GM21447 (cell line): ENCODE measurements at regions not wholly inside any gene's neighbourhood (a gene's known extent, or its start where the extent isn't known, plus 50 kb on each side); places are given as distances from the start of the nearest gene placed in this dataset.

Experiments
- ATAC-seq: cut with Tn5 transposase; IDR thresholded peaks from one replicate; pipeline ENCODE4 v1.9.1; 2021; ENCODE audit not compliant: unreplicated experiment

- ATAC-seq = no peak
Observed at GRCh38 chr4:142960867-142961644, 115.0 kb upstream of the INPP4B start.

GRCh38 chr4:142961866-142962265, 115.8 kb upstream of the INPP4B start:
- ATAC-seq = peak; percentile 50

- no peak for ATAC-seq
Observed at GRCh38 chr4:142974328-142974727, 128.2 kb upstream of the INPP4B start.

GRCh38 chr4:142975618-142976017, 129.5 kb upstream of the INPP4B start:
- ATAC-seq = no peak

- no peak for ATAC-seq
Observed at GRCh38 chr4:142976482-142976881, 130.4 kb upstream of the INPP4B start.

GRCh38 chr4:142977182-142977581, 131.1 kb upstream of the INPP4B start:
- ATAC-seq = no peak

GRCh38 chr4:142983065-142983464, 137.0 kb upstream of the INPP4B start:
- no peak for ATAC-seq

- ATAC-seq = no peak
Observed at GRCh38 chr4:142983589-142983988, 137.5 kb upstream of the INPP4B start.

- no peak for ATAC-seq
Observed at GRCh38 chr4:142984871-142985585, 138.9 kb upstream of the INPP4B start.

GRCh38 chr4:143016171-143016570, 168.5 kb upstream of the USP38 start:
- ATAC-seq = no peak

- no peak for ATAC-seq
Observed at GRCh38 chr4:143017210-143017609, 167.5 kb upstream of the USP38 start.

GRCh38 chr4:143019351-143019750, 165.4 kb upstream of the USP38 start:
- no peak for ATAC-seq

GRCh38 chr4:143021384-143021783, 163.3 kb upstream of the USP38 start:
- peak; percentile 70 for ATAC-seq

GRCh38 chr4:143023239-143023918, 161.3 kb upstream of the USP38 start:
- peak; percentile 46 for ATAC-seq

GRCh38 chr4:143025081-143025704, 159.5 kb upstream of the USP38 start:
- peak; percentile 43 for ATAC-seq

- ATAC-seq = no peak
Observed at GRCh38 chr4:143026459-143027170, 158.1 kb upstream of the USP38 start.

- ATAC-seq = no peak
Observed at GRCh38 chr4:143035661-143036060, 149.1 kb upstream of the USP38 start.

- no peak for ATAC-seq
Observed at GRCh38 chr4:143036443-143036842, 148.3 kb upstream of the USP38 start.

GRCh38 chr4:143046454-143046853, 138.3 kb upstream of the USP38 start:
- ATAC-seq = no peak

GRCh38 chr4:143046906-143047305, 137.8 kb upstream of the USP38 start:
- no peak for ATAC-seq

GRCh38 chr4:143054971-143055370, 129.7 kb upstream of the USP38 start:
- no peak for ATAC-seq
